K562 (cell line): ENCODE measurements at regions not wholly inside any gene's neighbourhood (a gene's known extent, or its start where the extent isn't known, plus 50 kb on each side); places are given as distances from the start of the nearest gene placed in this dataset.

Source experiments
- ATF1 ChIP-seq, 2 experiments: fragments of 450-650 bp in 1 of 2; IDR thresholded peaks; 2 replicates each; pipeline ENCODE4 v1.6.1; 2016; ENCODE audit warnings: missing compliant biosample characterization in 1 of 2, missing genetic modification characterization in 1 of 2
- CBX1 ChIP-seq: sonication (generic); IDR thresholded peaks from 2 replicates; pipeline ENCODE4 v1.6.1; 2016; ENCODE audit warnings: antibody characterized with exemption, low read depth, mild to moderate bottlenecking
- CHD1 ChIP-seq: fragments of 200-600 bp; sonication (generic); IDR thresholded peaks from one replicate; pipeline ENCODE4 v1.6.1; 2012; ENCODE audit warnings: mild to moderate bottlenecking, moderate library complexity, low read length, inconsistent platforms
- CTCF ChIP-seq, 3 experiments: IDR thresholded peaks in 2 of 3; conservative IDR thresholded peaks in 1 of 3; 2 replicates each; pipeline ENCODE4 v1.5.1; 2011 to 2012; ENCODE audit warnings: low read length in 3 of 3, mild to moderate bottlenecking in 3 of 3, control low read depth in 2 of 3, improper control_type of control experiment in 1 of 3, inconsistent platforms in 1 of 3, low read depth in 1 of 3, mixed read lengths in 1 of 3, moderate library complexity in 1 of 3; ENCODE audit not compliant: insufficient read depth in 2 of 3
- ELF1 ChIP-seq: fragments of 200-800 bp; sonication (Bioruptor generic); IDR thresholded peaks from 2 replicates; pipeline ENCODE4 v1.6.1; 2016; ENCODE audit warnings: missing genetic modification characterization, missing compliant biosample characterization
- EP300 ChIP-seq: IDR thresholded peaks from 2 replicates; pipeline ENCODE4 v1.6.1; 2012; ENCODE audit warnings: low read length, improper control_type of control experiment
- FOXK2 ChIP-seq, 2 experiments: fragments of 450-650 bp; IDR thresholded peaks in 1 of 2; conservative IDR thresholded peaks in 1 of 2; 2 replicates each; pipeline ENCODE4 v1.6.1; 2016; ENCODE audit warnings: low read depth in 2 of 2, mild to moderate bottlenecking in 1 of 2
- MXI1 ChIP-seq: IDR thresholded peaks from 2 replicates; pipeline ENCODE4 v1.6.1; 2011; ENCODE audit warnings: low read depth, mild to moderate bottlenecking, improper control_type of control experiment, low read length
- PPARD ChIP-seq: fragments of 250-450 bp; sonication (Bioruptor Pico); IDR thresholded peaks from 2 replicates; pipeline ENCODE4 v1.8.0; 2022; ENCODE audit warnings: inconsistent platforms, mild to moderate bottlenecking, moderate library complexity
- PRMT5 ChIP-seq: sonication (generic); formaldehyde crosslinking; IDR thresholded peaks from 2 replicates; pipeline ENCODE4 v1.5.0; 2020; ENCODE audit warnings: missing genetic modification reagents
- SMAD3 ChIP-seq: fragments of 450-650 bp; formaldehyde crosslinking; conservative IDR thresholded peaks from 2 replicates; pipeline ENCODE4 v1.4.0; 2020; ENCODE audit warnings: mild to moderate bottlenecking
- SMARCA5 ChIP-seq: fragments of 450-650 bp; IDR thresholded peaks from 2 replicates; pipeline ENCODE4 v1.6.1; 2016
- ZNF121 ChIP-seq: sonication (generic); formaldehyde crosslinking; conservative IDR thresholded peaks from 2 replicates; pipeline ENCODE4 v1.8.0; 2022; ENCODE audit warnings: missing genetic modification reagents

- TF ChIP-seq SMAD3 (CRISPR knock-in tag) (no peak), MXI1 (no peak), CTCF (IDR thresholded peaks at IDR 0.05 in 2 of 3, conservative IDR thresholded peaks at IDR 0.05 in 1 of 3; ENCODE audit: insufficient read depth in 2 of 3, low read depth in 1 of 3, low read length in 3 of 3) (no peak), SMARCA5 (no peak), ZNF121 (CRISPR knock-in tag) (no peak), CBX1 (no peak), EP300 (no peak), PPARD (CRISPR knock-in tag) (no peak), FOXK2 (conservative IDR thresholded peaks at IDR 0.05 in 1 of 2, IDR thresholded peaks at IDR 0.05 in 1 of 2; ENCODE audit: low read depth in 2 of 2) (no peak), CHD1 (no peak), PRMT5 (CRISPR knock-in tag) (no peak), ATF1 (CRISPR knock-in tag; IDR thresholded peaks at IDR 0.05) (no peak), ATF1 (tag; IDR thresholded peaks at IDR 0.05) (no peak), ELF1 (tag) (no peak)
Measured at GRCh38 chr9:116070256-116070914, 83.2 kb upstream of the PAPPA start.
